ENCODE measurements at regions not wholly inside any gene's neighbourhood (a gene's known extent, or its start where the extent isn't known, plus 50 kb on each side); places are given as distances from the start of the nearest gene placed in this dataset.
"Not testable (repeated sequence)": the region's sequence is repeated elsewhere in the genome, so short reads cannot be mapped to it uniquely, and the experiment has no call there.

GRCh38 chr6:122143813-122144601 lies 255.4 kb upstream of the HSF2 start:
- DNase-seq = no peak

GRCh38 chr6:122145246-122145645 lies 254.2 kb upstream of the HSF2 start:
- no peak for DNase-seq

GRCh38 chr6:122145741-122146240 lies 253.7 kb upstream of the HSF2 start:
- no peak for DNase-seq

- no peak for DNase-seq
These were observed 252.2 kb upstream of the HSF2 start for GRCh38 chr6:122147291-122147690.

GRCh38 chr6:122151066-122151465 lies 248.4 kb upstream of the HSF2 start:
- DNase-seq = no peak

- no peak for DNase-seq
These were observed 247.7 kb upstream of the HSF2 start for GRCh38 chr6:122151763-122152162.

- no peak for DNase-seq
These were observed 245.9 kb upstream of the HSF2 start for GRCh38 chr6:122153557-122153956.

GRCh38 chr6:122154155-122154554 lies 245.3 kb upstream of the HSF2 start:
- no peak for DNase-seq

- no peak for DNase-seq
These were observed 244.4 kb upstream of the HSF2 start for GRCh38 chr6:122154912-122155575.

GRCh38 chr6:122161136-122161535 lies 238.3 kb upstream of the HSF2 start:
- DNase-seq = no peak

- DNase-seq = no peak
These were observed 234.4 kb upstream of the HSF2 start for GRCh38 chr6:122165014-122165413.

GRCh38 chr6:122170274-122170673 lies 229.2 kb upstream of the HSF2 start:
- DNase-seq = no peak

GRCh38 chr6:122178988-122179387 lies 220.5 kb upstream of the HSF2 start:
- DNase-seq = no peak

- no peak for DNase-seq
These were observed 219.3 kb upstream of the HSF2 start for GRCh38 chr6:122180132-122180531.

- no peak for DNase-seq
These were observed 217.4 kb upstream of the HSF2 start for GRCh38 chr6:122182061-122182460.

GRCh38 chr6:122184401-122184827 lies 215.0 kb upstream of the HSF2 start:
- peak; percentile 36 for DNase-seq

GRCh38 chr6:122185458-122185857 lies 214.0 kb upstream of the HSF2 start:
- not testable (repeated sequence) for DNase-seq

GRCh38 chr6:122187186-122187585 lies 212.3 kb upstream of the HSF2 start:
- DNase-seq = no peak

GRCh38 chr6:122198922-122199321 lies 200.5 kb upstream of the HSF2 start:
- DNase-seq = no peak

- DNase-seq = no peak
These were observed 199.0 kb upstream of the HSF2 start for GRCh38 chr6:122200440-122200839.

- no peak for DNase-seq
These were observed 196.8 kb upstream of the HSF2 start for GRCh38 chr6:122202576-122203137.

GRCh38 chr6:122207061-122207460 lies 192.4 kb upstream of the HSF2 start:
- DNase-seq = no peak

- DNase-seq = no peak
These were observed 191.7 kb upstream of the HSF2 start for GRCh38 chr6:122207794-122208193.
